HFFc6 (cell line): ENCODE measurements at regions not wholly inside any gene's neighbourhood (a gene's known extent, or its start where the extent isn't known, plus 50 kb on each side); places are given as distances from the start of the nearest gene placed in this dataset.

Experiments used
- DNase-seq: peaks from one replicate; pipeline ENCODE4 v3.0.0-alpha.2; 2018
- H3K27ac Mint-ChIP-seq: 2 replicates; pipeline ENCODE4 v1.8.0; 2020; ENCODE audit warnings: mild to moderate bottlenecking, mixed read lengths
- H3K27me3 Mint-ChIP-seq: 2 replicates; pipeline ENCODE4 v1.8.0; 2021; ENCODE audit warnings: mild to moderate bottlenecking, moderate library complexity, mixed read lengths; ENCODE audit not compliant: insufficient read depth
- H3K36me3 Mint-ChIP-seq: 2 replicates; pipeline ENCODE4 v1.8.0; 2021; ENCODE audit warnings: low read depth, mixed read lengths
- H3K4me1 Mint-ChIP-seq: 2 replicates; pipeline ENCODE4 v1.8.0; 2020; ENCODE audit warnings: low read depth, mixed read lengths
- H3K4me3 Mint-ChIP-seq: 2 replicates; pipeline ENCODE4 v1.8.0; 2020; ENCODE audit warnings: mild to moderate bottlenecking, moderate library complexity, mixed read lengths
- H3K9me3 Mint-ChIP-seq: 2 replicates; pipeline ENCODE4 v1.8.0; 2020; ENCODE audit warnings: mild to moderate bottlenecking, mixed read lengths
- CTCF ChIP-seq: fragments of 200-600 bp; sonication (generic); IDR thresholded peaks from 2 replicates; pipeline ENCODE4 v1.5.0; 2021; ENCODE audit warnings: antibody characterized with exemption, mild to moderate bottlenecking

DNA sequence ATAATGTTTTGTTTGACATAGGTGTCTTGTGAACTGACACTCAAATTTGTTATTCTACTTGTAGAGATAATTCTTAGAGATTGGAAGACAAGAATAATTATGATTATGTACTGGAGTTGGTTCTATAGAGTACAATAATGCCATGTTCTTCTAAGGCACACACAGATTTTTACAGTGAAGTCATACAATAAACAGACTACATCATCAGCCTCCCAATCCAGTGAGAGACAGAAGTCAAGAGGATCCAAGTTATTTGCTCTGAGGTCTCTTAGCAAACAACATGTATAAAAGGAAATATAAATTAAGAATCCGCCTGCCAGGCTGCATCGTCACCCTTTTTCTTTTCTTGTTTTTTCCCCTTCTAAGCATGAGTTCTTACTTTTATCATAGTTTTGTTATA lies 613.5 kb upstream of the SETBP1 start:
- no peak overlapping the region for H3K27ac Mint-ChIP-seq
- no peak overlapping the region for H3K4me3 Mint-ChIP-seq
- H3K4me1 Mint-ChIP-seq = no peaks in the 10 kb centered on the region
- H3K9me3 Mint-ChIP-seq = peaks cover 21% of the 10 kb centered on the region
- H3K36me3 Mint-ChIP-seq = no peaks in the 10 kb centered on the region
- no peak for DNase-seq
- no peak for TF ChIP-seq CTCF
- no peaks in the 10 kb centered on the region for H3K27me3 Mint-ChIP-seq

GRCh38 chr18:44075038-44075437 lies 605.6 kb upstream of the SETBP1 start:
- no peak overlapping the region for H3K4me3 Mint-ChIP-seq
- no peaks in the 10 kb centered on the region for H3K36me3 Mint-ChIP-seq
- H3K4me1 Mint-ChIP-seq = no peaks in the 10 kb centered on the region
- peaks cover 7% of the 10 kb centered on the region; the same call in 1 of the 2 replicates for H3K9me3 Mint-ChIP-seq
- H3K27me3 Mint-ChIP-seq = no peaks in the 10 kb centered on the region
- DNase-seq = no peak
- H3K27ac Mint-ChIP-seq = no peak overlapping the region
- TF ChIP-seq CTCF = no peak

- H3K4me1 Mint-ChIP-seq = no peaks in the 10 kb centered on the region
- no peaks in the 10 kb centered on the region for H3K27me3 Mint-ChIP-seq
- H3K36me3 Mint-ChIP-seq = no peaks in the 10 kb centered on the region
- peaks cover 18% of the 10 kb centered on the region for H3K9me3 Mint-ChIP-seq
- H3K4me3 Mint-ChIP-seq = no peak overlapping the region
- H3K27ac Mint-ChIP-seq = no peak overlapping the region
- no peak for DNase-seq
- TF ChIP-seq CTCF = no peak
Observed at GRCh38 chr18:44079606-44080005, 601.1 kb upstream of the SETBP1 start.

DNA sequence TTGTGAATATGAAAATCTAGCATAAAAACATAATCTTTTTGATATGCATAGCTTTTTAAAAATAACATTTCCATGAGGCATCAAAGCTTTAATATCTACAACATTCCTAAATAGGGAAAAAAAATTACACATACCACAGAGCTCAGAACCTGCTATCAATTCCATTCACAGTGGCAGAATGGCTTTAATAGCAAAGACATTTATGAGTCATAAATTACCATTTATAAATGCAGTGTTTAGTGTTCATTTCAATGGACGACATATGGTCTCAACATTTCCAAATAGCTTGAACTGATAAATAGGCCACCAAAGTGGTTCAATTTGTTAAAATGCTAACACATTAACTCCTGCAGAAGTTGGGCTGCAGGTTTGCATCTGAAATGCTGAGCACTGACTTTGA lies 600.6 kb upstream of the SETBP1 start:
- TF ChIP-seq CTCF = no peak
- Mint-ChIP-seq H3K27ac (no peak overlapping the region), H3K4me3 (no peak overlapping the region), H3K4me1 (no peaks in the 10 kb centered on the region), H3K9me3 (peaks cover 18% of the 10 kb centered on the region), H3K36me3 (no peaks in the 10 kb centered on the region), H3K27me3 (no peaks in the 10 kb centered on the region)
- no peak for DNase-seq

DNA sequence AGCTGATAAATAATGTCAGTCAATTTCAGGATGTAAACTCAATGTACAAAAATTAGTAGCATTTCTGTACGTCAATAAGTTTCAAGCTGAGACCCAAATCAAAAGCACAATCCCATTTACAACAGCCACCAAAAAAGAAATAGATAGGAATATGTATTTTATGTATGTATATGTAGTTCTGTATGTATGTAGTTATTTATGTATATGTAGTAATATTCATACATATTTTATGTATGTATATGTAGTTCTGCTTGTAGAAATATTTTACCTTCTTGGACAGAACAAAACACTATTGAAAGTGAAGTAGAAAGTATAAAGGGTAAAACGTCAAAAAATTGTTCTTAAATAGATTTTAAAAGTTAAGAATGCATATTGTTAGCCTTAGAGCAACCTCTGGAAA lies 591.0 kb upstream of the SETBP1 start:
- no peaks in the 10 kb centered on the region for H3K27me3 Mint-ChIP-seq
- H3K9me3 Mint-ChIP-seq = peaks cover 19% of the 10 kb centered on the region
- H3K4me3 Mint-ChIP-seq = no peak overlapping the region
- no peaks in the 10 kb centered on the region for H3K36me3 Mint-ChIP-seq
- DNase-seq = no peak
- H3K4me1 Mint-ChIP-seq = no peaks in the 10 kb centered on the region
- no peak overlapping the region for H3K27ac Mint-ChIP-seq
- TF ChIP-seq CTCF = no peak

DNA sequence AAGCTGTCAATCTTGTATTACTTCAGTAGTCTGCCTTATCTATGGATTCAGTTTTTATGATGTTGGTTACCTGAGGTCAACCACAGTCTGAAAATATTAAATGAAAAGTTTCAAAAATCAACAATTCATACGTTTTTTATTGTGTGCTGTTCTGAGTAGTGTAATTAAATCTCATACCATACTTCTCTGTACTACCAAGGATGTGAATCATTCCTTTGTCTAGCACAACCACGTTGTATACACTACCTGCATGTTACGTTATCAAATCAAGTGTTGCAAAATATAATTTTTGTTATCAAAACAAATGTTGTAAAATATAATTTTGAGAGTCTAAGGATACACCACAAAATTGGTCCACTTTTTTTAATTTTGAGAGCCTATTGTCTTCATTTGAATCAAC lies 590.2 kb upstream of the SETBP1 start:
- peaks cover 22% of the 10 kb centered on the region for H3K9me3 Mint-ChIP-seq
- no peaks in the 10 kb centered on the region for H3K4me1 Mint-ChIP-seq
- H3K27me3 Mint-ChIP-seq = no peaks in the 10 kb centered on the region
- no peak overlapping the region for H3K4me3 Mint-ChIP-seq
- no peak for TF ChIP-seq CTCF
- H3K27ac Mint-ChIP-seq = no peak overlapping the region
- peaks cover 4% of the 10 kb centered on the region; the same call in 1 of the 2 replicates for H3K36me3 Mint-ChIP-seq
- no peak for DNase-seq
